ENCODE measurements at regions not wholly inside any gene's neighbourhood (a gene's known extent, or its start where the extent isn't known, plus 50 kb on each side); places are given as distances from the start of the nearest gene placed in this dataset.

GRCh38 chr1:199675937-199676336 lies 351.6 kb upstream of the NR5A2 start:
- no peak for DNase-seq

DNA sequence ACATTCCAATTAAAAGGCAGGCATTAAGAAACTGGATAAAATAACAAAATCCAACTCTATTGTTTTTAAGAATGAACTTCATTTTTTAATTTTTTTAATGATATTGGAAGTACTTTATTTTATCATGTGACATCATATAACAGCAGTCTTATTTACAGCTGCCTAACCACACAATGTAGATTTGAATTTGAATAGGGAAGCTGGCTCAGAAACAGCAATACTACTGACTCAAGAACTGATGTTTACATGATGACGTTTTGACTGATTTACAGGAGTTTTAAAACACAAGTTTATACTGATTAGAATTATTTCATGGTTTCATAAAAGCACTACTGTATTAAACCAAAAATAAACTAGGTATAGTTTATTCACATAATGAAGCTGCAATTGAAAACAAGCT lies 348.7 kb upstream of the NR5A2 start:
- no peak for DNase-seq

GRCh38 chr1:199682081-199682480 lies 345.4 kb upstream of the NR5A2 start:
- no peak for DNase-seq

GRCh38 chr1:199684686-199685273 lies 342.7 kb upstream of the NR5A2 start:
- DNase-seq: no peak

- no peak for DNase-seq
Observed at GRCh38 chr1:199685369-199685768, 342.1 kb upstream of the NR5A2 start.

DNA sequence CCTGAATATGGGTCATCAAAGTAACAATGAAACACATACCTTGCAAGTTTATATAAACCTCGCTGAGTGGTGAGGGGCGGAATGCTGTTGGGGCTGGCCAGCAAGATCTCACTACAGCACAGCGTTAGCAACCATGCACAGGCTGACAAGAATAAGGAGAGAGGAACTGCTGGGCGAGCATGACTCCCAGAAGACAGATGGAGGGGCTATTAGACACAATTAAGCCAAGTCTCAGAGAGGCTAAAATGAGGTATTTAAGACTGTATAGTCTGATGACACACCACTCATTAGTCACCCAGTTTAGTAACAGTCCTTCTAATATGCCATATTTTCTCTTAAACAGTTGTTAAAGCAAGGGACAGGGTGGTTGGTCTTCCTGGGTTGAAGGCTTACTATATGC lies 340.2 kb upstream of the NR5A2 start:
- DNase-seq: no peak

DNA sequence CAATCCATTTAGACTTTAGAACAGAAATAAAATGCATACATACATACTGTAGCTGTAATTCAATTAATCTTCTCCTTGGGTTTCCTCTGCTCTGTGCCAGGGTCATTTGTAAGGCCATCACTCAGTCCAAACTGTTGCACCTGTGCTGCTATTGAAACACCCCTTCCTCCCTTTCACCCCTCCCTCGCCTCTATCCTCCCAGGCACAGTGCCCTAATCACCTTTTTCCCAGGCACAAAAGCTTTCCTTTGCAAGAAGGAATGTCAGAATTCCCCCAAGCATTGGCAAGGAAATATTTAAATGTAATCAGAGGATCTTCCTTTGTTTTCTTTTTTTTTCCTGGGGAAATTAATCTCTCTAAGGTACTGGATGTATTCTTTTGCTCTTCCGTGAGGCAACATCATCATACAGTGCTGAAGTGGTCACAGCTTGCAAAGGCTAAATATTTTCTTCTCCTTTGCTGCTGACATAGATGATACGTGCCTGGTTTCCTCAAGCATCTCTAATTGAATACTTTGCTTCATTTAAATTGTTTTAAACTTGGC lies 339.3 kb upstream of the NR5A2 start:
- DNase-seq: no peak

- no peak for DNase-seq
Observed at GRCh38 chr1:199688774-199689173, 338.7 kb upstream of the NR5A2 start.

DNA sequence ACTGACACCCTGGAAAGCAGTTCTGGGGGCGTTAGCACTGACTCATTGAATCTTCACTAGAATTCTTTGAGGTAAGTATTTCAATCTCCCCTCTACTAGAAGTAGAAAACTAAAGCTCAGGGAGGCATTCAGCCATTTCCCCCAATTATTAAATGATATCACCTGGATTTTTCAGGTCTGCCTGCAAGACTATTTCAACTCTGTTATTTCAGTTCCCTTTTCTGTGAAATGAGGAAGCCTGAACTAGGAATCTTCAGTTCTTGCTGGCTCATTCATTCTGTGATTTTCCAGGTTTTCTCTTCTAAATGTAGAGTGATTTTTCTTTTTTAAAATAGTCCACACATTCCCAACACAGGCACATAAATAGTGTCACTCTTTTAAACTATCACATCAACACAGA lies 337.0 kb upstream of the NR5A2 start:
- no peak for DNase-seq

GRCh38 chr1:199691540-199691939 lies 336.0 kb upstream of the NR5A2 start:
- DNase-seq: no peak

GRCh38 chr1:199693724-199694123 lies 333.8 kb upstream of the NR5A2 start:
- no peak for DNase-seq

GRCh38 chr1:199696225-199696624 lies 331.3 kb upstream of the NR5A2 start:
- no peak for DNase-seq

DNA sequence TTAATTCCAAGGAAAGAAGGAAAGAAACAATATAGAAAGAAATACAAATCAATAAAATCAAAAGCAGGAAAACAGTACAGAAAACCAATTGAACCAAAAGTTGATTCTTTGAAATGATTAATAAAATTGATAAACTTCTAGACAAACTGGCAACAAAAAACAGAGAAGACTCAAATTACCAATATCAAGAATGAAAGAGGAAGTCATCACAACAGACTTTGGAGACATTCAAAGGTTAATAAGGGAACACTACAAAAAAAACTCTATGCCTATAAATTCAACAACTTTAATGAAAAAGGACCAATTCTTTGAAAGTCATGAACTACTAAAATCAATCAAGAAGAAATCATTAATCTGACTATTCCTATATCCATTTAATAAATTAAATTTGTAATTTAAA lies 329.3 kb upstream of the NR5A2 start:
- no peak for DNase-seq

DNA sequence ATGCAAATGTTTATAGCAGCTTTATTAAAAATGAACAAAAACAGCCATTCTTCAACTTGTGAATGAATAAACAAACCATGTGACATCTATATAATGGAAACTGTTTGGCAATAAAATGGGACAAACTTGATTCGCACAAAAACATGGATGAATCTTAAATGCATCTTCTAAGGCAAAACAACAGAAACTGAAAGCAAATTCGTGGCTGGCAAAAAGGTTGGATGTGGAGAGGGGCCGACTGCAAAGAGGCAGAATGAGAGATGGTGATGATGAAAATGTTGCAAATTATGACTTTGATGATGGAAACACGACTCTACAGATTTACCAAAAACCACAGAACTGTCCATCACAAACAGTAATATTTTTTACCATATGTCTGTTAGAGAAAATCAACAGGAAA lies 327.0 kb upstream of the NR5A2 start:
- no peak for DNase-seq

DNA sequence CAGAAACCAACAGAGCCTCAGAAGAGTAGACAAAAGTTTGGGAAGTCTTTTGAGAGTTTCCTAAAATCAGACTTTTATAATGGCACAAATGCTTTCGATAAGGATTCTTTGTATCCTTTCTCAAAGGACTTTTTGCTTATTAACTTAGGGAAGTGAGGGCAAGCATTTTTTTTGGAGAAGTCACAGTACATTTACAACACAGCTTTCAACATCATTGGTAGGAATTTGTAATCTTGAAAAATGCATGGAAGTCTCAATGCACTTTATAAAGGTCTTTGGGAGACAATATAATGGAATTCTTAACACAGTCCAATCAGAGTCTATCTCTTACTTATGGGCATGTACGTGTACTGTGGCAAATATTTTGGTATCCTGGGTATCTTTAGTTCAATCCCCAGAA lies 325.8 kb upstream of the NR5A2 start:
- DNase-seq: no peak

DNA sequence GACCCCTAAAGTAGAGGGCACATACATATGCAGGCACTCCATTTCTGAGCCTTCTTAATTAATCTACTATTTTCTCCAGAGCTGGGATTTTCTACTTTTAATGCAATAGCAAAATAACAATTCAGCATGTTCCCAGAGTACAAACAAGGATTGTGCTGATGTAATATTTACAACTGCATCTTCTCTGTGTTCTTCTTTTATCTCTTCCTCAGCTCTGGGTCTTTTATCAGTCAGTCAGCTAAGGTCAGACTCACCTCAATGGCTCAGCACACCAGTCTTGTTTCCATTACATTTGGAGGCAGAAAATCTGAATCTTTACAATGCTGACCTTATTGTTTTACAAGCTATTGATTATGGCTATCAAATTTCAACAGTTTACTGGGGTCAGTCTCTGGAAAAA lies 323.3 kb upstream of the NR5A2 start:
- no peak for DNase-seq

DNA sequence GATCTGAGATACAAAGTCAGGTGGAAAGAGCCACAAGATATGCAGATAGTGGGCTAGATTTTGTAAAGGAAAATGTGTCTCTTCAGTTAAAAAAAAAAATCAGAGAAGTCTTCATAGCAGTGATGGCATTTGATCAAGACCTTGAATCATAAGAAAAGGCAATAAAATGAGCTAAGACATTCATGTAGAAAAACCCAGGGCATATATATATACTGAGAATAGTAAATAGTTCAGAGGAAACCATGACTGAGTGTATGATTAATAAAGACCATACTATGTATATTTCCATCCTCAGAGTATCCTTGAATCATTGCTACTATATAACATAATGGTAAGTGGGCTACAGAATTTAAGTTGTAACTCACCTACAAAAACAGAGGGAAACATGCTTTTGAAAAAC lies 321.7 kb upstream of the NR5A2 start:
- DNase-seq: no peak

DNA sequence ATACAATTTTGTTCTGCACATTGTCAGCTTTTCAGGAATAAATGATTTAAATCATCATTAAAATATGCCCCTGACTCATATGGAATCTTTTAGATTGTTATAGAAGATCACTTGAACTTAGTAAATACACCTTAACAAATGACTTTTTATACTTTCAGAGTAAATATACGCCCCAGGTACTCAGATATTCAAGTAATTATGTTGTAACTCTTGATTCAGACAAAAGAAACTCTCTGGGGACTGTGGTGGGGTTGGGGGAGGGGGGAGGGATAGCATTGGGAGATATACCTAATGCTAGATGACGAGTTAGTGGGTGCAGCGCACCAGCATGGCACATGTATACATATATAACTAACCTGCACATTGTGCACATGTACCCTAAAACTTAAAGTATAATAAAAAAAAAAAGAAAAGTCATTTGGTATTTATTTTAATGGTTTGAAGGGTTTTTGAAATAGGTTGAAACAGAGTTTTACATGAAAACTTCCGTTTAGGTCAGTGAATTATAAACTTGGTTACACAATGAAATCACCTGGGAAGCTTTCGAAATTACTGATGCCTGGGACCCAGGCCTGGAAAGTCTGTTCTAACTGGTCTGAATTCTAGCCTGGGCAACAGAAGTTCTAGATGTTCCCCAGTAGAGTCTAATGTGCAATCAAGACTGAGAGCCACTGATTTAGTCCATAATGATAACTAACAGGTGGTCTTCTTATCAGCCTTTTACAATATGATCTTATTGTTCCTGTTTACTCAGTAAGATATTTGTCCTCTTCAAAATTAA lies 320.5 kb upstream of the NR5A2 start:
- DNase-seq: no peak

GRCh38 chr1:199710974-199711373 lies 316.5 kb upstream of the NR5A2 start:
- no peak for DNase-seq

- no peak for DNase-seq
Observed at GRCh38 chr1:199716729-199717128, 310.8 kb upstream of the NR5A2 start.

- no peak for DNase-seq
Observed at GRCh38 chr1:199719156-199719842, 308.2 kb upstream of the NR5A2 start.

- DNase-seq: no peak
Observed at GRCh38 chr1:199720496-199720895, 307.0 kb upstream of the NR5A2 start.

- no peak for DNase-seq
Observed at GRCh38 chr1:199721001-199721400, 306.5 kb upstream of the NR5A2 start.

Data from activated CD4-positive, CD25-positive, alpha-beta regulatory T cell treated with anti-CD3 and anti-CD28 coated beads, Interleukin-2, amount 50 U/mL, for 72 hours (primary cell).